ENCODE measurements at regions not wholly inside any gene's neighbourhood (a gene's known extent, or its start where the extent isn't known, plus 50 kb on each side); places are given as distances from the start of the nearest gene placed in this dataset.
"Not testable (repeated sequence)": the region's sequence is repeated elsewhere in the genome, so short reads cannot be mapped to it uniquely, and the experiment has no call there.

DNA sequence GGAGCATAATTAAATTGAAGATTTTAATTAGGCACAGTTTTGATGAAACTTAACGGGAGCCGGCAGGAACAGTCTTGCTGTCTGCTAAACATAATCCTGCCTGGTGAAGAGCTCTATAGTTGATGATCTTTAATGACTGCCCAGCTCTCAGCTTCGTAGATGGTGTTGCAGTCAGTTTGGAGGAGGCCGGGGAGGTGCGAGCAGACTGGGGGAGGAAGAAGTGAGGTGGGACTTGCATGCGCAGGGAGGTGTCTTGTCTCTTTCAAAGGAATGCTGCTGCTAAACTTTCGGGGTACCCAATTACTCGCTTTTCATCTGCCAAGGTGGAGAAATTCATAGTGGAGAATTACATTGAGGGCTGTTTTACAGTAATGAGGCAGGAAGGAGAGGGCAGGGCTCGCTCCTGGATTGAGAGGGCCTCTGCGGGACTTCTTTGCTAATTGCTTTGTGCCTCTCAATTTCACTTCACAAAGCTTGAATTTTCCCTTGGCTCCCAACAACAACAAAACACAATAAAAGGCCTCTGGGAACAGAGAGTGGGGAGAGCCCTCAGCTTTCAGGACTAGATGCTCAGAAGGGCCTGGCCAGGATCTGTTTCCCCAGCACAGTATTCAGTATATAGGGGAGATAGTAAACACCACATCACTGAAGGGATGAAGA lies 257.9 kb upstream of the ADRA1B start:
- no peak for DNase-seq

DNA sequence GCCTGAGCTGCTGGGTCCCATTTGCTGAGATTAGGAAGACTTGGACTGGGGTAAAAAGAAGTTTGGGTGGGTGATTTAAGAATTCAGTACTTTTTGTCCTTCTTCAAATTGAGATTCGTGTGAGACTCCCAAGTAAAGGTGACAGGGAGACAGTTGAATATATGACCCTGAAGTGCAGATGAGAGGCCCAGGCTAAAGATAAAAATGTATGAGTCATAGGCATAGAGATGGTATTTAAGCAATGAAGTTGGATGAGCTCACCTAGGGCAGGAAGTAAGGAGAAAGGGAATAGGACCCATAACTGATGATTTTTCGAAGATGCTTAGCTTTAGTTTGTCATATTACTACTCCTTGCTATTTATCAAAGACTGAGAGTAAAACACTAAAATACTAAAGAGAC lies 255.9 kb upstream of the ADRA1B start:
- no peak for DNase-seq

DNA sequence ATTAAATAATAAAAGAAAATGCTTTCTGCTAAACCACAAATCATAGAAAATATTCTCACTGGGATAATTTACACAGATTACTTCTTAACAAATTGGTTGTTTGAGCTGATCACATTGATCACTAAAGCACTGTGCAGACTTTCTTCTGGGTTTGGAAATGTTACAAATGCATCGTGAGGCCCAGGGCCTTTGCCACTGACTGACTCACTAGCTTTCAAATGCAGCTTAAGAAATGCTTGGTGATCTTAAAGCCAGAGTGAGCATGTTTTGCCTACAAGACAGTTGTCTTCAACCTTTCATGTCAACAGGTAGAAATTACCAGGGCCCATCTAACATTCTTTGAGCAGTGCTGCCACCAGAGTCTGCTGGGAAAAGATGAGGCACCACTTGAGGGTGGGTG lies 252.3 kb upstream of the ADRA1B start:
- DNase-seq, result no peak

DNA sequence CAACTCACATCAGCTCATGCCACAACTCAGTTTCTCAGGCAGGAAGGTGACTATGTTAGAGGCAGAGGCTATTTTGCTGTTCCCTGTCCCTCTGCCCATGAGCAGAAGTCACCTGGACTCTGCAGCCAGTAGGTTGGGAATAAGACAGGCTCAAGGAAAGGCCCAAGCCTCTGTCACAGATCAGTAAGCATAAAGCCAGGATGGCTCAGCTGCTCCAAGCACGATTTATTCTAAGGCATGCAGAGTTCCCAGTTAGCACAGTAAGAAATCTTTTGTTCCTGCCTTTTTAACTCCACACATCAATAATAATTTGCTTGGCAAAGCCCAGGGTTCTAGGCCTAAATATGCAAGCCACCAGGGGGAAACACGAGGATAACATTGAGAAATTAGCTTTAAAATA lies 249.0 kb upstream of the ADRA1B start:
- DNase-seq, result no peak

DNA sequence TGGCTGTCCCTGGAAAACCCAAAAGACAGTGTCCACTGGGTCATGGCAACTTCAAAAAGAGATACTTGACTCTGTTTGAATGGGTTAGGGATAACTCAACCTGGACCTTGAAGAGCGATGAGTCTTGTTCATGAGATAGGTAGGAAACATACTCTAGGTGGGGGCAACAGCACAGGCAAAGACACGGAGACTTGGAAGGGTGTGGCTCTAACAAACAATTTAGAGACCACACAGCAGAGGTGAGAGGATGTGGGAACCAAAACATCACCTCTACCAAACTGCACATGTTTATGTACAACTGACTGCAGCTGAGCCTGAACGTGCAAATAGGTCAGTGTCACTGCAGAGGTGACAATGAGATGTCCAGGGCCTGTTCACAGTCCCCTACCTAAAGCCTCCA lies 247.7 kb upstream of the ADRA1B start:
- no peak for DNase-seq

DNA sequence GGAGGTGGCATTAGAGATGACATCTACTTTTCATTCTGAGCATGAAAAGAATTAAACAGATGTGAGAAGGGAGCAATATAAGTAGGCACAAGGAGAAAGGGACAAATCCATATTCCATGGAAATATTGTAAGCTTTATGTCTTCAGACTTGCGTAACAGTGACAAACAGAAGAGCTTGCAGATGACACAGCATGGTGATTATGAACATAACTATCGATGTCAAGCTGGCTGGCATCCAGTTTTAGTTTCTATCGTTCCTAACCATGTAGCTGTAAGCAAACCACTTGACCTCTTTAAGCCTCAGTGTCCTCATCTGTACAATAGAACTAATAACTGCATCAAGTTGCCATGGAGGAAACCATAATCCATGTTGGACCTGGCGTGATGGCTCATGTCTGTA lies 246.7 kb upstream of the ADRA1B start:
- no peak for DNase-seq

DNA sequence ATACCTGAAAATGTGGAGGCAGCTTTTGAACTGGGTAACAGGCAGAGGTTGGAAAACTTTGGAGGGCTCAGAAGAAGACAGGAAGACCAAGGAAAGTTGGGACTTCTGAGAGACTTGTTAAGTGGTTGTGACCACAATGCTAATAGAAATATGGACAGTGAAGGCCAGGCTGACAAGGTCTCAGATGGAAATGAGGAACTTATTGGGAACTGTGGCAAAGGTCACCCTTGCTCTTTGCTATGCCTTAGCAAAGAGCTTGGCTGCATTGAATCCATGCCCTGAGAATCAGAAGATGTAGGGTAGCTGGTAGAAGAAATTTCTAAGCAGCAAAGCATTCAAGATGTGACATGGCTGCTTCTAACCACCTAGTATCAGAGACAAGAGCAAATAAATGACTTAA lies 244.4 kb upstream of the ADRA1B start:
- DNase-seq, result no peak

DNA sequence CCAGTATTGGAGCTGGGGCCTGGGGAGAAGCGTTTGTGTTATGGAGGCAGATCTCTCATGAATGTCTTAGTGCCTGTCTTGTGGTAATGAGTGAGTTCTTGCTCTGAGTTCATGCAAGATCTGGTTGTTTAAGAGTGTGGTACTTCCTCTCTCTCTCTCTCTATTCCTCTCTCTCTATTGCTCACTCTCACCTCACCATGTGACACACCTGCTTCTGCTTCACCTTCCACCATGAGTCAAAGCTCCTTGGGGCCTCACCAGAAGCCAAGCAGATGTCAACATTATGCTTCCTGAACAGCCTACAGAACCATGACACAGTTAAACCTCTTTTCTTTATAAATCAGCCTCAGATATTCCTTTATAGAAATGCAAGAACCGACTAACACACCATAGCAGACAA lies 242.7 kb upstream of the ADRA1B start:
- no peak for DNase-seq

DNA sequence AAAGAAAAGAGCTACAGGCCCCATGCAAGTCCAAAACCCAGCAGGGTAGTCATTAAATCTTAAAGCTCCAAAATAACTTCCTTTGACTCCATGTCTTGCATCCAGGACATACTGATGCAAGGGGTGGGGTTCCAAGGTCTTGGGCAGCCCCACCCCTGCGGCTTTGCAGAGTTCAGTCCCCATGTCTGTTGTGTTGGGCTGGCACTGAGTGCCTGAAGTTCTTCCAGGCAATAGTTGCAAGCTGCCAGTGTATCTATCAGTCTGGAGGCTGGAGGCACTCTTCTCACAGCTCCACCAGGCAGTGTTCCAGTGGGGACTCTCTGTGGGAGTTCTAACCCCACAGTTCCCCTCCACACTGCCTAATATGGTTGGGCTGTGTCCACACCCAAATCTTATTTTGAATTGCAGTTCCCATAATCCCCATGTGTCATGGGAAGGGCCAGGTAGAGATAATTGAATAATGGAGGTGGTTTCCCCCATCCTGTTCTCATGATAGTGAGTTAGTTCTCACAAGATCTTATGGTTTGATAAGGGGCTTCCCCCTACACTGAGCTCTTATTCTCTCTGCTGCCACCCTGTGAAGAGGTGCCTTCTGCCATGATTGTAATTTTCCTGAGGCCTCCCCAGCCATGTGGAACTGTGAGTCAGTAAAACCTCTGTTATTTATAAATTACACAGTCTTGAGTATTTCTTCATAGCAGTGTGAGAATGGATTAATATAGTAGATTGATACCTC lies 237.5 kb upstream of the ADRA1B start:
- no peak for DNase-seq

DNA sequence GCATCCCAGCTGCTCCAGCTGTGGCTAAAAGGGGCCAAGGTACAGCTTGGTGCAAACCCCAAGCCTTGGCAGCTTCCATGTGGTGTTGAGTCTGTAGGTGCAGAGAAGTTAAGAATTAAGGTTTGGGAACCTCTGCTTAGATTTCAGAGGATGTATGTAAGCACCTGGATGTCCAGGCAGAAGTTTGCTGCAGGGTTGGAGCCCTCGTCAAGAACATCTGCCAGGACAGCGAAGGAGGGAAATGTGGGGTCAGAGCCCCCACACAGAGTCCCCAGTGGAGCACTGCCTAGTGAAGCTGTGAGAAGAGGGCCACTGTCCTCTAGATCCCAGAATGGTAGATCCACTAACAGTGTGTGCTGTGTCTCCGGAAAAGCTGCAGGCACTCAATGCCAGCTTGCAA lies 236.2 kb upstream of the ADRA1B start:
- DNase-seq, result no peak

DNA sequence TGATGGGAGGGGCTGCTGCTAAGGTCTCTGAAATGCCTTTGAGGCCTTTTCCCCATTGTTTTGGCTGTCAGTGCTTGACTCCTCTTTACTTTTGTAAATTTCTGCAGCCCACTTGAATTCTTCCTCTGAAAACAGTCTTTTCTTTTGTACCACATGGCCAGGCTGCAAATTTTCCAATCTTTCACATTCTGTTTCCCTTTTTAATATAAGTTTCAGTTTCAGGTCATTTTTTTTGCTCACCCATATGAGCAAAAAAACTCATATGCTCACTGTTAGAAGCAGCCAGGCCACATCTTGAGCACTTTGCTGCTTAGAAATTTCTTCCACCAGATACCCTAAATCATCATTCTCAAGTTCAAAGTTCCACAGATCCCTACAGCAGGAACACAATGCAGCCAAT lies 234.6 kb upstream of the ADRA1B start:
- DNase-seq, result no peak

DNA sequence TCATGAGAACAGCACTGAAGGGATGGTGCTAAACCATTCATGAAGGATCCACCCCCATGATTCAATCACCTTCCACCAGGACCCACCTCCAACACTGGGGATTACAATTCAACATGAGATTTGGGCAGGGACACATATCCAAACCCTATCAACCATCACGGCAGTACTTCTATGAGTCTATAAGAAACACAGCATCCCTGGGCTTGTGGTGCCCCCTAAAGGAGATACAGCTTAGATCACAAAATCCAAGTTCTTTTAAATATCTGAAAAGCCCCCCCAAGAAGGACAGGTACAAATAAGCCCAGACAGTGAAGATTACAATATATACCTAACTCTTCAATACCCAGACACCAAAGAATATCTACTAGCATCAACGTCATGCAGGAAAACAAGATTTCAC lies 233.7 kb upstream of the ADRA1B start:
- DNase-seq, result no peak

DNA sequence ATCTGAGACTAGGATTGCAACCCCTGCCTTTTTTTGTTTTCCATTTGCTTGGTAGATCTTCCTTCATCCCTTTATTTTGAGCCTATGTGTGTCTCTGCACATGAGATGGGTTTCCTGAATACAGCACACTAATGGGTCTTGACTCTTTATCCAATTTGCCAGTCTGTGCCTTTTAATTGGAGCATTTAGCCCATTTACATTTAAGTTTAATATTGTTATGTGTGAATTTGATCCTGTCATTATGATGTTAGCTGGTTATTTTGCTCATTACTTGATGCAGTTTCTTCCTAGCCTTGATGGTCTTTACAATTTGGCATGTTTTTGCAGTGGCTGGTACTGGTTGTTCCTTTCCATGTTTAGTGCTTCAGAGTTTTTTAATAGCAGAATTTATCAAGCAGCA lies 228.4 kb upstream of the ADRA1B start:
- DNase-seq, result not testable (repeated sequence)

DNA sequence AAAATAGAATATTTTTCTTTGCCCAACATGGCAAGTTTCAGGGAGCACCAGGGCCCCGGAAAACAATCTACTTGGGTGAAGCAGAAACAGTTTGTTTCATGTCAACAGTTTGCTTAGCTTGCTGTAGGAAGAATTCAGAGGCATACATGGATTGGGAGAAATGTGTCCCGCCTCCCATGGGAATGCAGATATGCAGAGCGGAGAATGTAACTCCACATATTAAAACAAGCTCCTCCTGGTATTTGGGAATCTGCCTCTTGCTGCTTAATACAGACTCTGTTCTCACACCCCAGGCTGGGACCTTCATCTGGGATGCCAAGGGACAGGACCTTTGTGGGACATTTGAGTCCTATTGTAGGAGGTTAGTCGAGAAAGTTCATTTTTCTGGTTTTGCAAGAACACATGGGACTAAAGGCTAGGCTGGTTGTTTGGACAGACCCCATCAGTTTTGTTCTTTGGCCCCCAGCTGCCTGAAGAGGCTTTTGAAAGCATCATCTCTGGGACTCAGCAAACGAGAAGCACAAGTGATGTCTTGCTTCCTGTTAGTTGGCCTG lies 220.5 kb upstream of the ADRA1B start:
- no peak for DNase-seq

DNA sequence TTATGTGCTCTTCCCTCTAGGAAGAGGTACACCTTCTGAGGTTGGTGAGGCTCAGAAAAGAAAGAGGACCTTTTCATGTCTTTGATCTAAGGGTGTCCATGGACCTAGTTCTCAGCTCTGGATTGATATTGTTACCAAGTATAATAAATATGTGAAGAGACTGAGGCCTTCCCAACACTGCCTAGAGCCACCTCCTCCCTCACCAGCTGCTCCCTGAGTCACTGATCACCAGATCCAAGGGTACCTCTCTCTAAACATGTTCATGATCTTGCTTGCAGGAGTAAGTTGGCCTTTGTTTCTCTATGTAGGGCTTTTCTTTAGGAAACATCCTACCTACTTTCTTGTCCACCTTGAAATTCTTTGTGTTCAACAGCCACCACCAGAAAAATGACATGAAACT lies 218.8 kb upstream of the ADRA1B start:
- no peak for DNase-seq

DNA sequence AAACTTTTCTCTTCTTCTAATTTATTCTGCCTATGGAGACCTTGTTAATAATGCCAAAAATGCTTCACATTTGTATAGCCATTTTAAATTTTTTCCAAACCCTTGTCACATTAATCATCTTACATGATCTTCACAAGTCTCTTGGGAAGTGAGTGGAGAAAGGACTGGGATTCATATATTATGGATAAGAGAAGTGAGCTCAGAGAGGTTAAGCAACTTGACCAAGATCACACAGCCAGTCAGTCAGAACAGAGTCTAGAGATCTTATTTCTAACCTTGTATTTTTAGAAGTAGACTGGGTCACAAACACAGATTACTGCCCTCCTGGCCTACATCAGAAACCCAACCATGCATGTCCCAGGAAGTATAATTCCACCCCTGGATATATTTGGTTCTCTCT lies 218.0 kb upstream of the ADRA1B start:
- DNase-seq, result no peak

DNA sequence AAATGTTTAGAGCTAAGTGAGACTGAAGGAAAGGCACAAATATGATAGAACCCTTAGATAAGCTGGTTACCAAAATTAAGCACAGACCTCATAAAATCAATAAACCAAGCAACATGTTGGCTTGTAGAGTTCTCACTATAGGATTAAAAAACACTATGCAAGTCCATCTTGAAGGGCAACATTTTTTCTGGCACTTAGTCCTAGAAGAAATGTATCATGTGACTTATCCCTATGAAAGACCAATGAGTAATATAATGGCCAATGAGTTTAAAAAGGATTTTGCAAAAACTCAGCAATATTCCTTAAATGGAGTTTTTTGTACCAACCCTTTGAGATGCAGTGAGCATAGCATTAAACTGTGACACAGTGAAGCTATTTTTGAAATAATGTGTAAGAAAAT lies 216.3 kb upstream of the ADRA1B start:
- DNase-seq, result no peak

DNA sequence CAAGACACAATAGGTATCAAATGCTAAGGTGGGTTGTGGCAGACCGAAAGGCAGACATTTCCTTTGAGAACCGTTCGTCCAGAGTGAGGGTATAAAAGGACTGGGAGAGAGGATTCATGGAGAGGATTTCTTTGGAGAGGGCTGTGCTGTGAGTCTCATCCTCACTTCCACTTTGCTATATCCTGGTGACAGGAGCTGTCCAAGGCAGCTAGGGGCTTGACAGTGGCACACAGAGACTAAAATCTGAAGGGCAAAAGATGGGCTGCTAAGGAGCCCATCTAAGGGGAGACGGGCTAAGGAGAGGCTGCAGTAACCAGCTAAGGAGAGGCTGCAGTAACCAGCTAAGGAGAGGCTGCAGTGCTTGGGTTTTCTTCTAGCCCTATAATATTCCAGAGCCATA lies 214.0 kb upstream of the ADRA1B start:
- no peak for DNase-seq

DNA sequence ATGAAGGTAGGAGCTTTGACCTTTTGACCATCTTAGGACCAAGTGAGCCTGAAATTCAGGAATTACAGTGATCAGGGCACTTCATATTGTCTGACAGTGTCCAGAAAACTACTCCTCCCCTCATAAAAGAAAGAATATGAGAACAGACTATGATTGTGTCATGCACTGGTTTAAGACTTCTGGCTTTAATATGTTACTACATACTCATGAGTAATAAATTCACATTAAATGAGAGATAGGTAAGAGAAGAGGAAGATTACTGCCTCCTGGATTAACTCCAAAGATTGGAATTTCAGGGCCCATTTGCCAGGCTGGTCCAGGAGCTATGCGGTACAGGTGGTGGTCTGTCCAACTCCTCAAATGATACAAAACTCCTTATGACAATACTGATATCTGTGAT lies 213.5 kb upstream of the ADRA1B start:
- DNase-seq, result no peak

DNA sequence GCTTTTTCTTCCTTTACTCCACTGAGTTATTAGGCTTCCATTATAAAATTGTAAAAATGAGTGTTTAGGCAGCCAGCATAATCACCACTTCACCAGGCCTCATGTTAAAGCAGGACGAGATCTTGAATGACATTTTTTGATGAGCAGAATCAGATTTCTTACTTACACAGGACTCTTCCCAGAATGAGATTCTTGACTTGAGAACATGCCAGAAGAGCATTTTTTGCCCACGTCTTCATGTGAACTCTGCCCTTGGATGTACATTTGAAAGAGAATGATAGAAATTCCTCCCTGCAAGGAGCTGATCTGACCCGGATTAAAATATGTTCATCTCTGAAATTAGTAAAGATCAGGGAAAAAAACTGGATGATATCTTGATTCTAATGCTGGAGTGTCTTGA lies 212.1 kb upstream of the ADRA1B start:
- DNase-seq, result no peak

DNA sequence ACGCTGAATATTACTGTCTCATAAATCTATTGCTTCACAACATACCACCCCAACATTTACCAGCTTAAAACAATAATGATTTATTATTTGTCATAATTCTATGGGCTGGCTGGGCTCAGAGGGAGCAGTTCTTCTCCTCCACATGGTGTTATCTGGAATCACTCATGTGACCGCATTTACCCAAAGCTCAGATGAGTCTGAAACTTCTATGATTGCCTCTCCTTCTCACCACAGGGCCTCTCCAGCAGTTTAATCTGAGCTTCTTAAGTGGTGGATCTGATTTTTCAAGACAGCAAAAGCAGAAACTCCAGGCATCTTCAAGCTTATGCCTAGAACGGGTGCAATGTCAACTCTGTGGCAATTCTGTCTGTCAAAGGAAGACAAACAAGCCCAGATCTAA lies 210.3 kb upstream of the ADRA1B start:
- DNase-seq, result no peak

DNA sequence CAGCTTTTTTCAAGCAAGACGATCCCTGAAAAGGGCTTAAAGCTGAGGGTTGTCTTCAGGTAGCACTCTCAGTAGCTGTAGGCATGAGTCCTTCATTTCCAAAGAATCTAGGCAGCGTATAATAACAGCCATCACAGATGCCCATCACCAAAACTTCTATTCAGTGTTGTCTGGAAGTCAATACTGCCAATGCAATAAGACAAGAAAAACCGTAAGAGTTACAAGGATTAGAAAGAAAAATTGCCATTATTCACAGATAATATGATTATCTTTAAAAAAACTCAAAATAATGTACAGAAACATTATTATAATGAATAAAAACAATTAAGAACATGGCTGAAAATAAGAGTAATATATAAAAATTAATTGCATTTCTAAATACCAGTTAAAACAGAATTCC lies 208.2 kb upstream of the ADRA1B start:
- DNase-seq, result no peak

DNA sequence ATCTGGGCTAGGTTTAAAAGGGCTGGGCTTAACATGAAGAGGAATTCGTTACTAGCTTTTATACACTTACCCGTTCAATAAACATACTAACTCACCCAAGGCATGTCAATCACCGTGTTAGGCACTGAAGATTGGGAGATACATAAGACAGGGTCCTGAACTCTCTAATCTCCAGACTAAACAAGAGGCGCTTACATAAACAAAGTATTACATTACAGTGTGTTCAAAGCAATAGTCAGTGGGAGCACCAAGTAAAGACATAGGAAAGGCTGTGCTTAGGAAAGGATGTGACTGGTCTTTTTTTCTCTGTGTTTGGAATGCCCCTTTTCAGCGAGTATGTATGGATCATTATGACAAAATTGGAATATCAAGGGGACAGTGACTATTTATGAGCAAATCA lies 203.6 kb upstream of the ADRA1B start:
- no peak for DNase-seq

DNA sequence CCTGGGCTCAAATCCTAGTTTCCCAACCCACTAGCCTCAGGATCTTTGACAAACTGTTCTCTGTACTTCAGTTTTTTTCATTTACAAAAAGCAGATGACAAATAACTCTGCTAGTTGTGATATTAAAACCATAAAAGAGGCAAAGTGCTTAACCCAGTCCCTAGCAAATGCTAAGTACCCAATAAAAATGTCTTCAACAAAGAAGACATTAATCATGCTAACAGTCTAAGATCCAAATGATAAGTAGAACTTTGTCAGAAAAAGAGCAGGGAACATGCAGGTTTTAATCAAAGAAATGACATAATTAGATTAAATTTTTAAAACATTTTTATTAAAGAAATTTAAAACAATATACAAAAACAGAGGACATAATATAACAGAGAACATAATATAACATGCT lies 203.0 kb upstream of the ADRA1B start:
- no peak for DNase-seq

DNA sequence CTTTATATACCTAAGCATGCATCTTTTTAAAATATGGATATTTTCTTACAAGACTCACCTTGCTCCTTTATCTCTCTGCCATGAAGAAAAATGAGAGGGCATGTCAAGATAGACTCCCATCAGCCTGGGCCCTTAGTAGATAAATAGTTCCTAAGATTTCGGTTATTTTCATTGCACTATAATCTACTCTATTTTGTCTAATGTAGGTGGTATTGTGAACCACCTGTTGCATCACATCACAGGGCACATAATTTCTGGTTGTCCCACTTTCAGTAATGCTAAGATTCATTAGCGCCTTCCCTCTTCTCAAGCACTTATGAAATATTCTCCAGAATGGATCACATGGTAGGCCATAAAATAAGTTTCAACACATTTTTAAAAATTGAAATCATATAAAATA lies 202.5 kb upstream of the ADRA1B start:
- no peak for DNase-seq
